Spleen (tissue), 11 donors: ENCODE measurements at regions not wholly inside any gene's neighbourhood (a gene's known extent, or its start where the extent isn't known, plus 50 kb on each side); places are given as distances from the start of the nearest gene placed in this dataset.

Experiments
- DNase-seq: peaks from one replicate; pipeline ENCODE4 v3.0.0-alpha.2; 2020
- H3K27ac ChIP-seq, 8 donors: fragments of 200-600 bp; sonication (generic) in 7 of 8; 1 replicate in 4 of 8; 2 replicates in 4 of 8; pipeline versions ENCODE4 v1.5.0 to v1.8.0; 2016 to 2021; ENCODE audit warnings: inconsistent platforms in 4 of 8, mild to moderate bottlenecking in 4 of 8, moderate library complexity in 1 of 8
- H3K27me3 ChIP-seq, 7 donors: fragments of 200-600 bp; sonication (generic) in 6 of 7; replicated peaks in 1 of 7; 1 replicate in 4 of 7; 2 replicates in 3 of 7; pipeline versions ENCODE4 v1.5.0 to v1.8.0; 2016 to 2021; ENCODE audit warnings: inconsistent platforms in 3 of 7, mild to moderate bottlenecking in 1 of 7
- H3K36me3 ChIP-seq, 6 donors: fragments of 200-600 bp; sonication (generic) in 5 of 6; 1 replicate in 4 of 6; 2 replicates in 2 of 6; pipeline versions ENCODE4 v1.5.0 to v1.8.0; 2016 to 2021; ENCODE audit warnings: inconsistent platforms in 2 of 6
- H3K4me1 ChIP-seq, 6 donors: fragments of 200-600 bp; sonication (generic) in 5 of 6; 1 replicate in 3 of 6; 2 replicates in 3 of 6; pipeline versions ENCODE4 v1.5.0 to v1.8.0; 2016 to 2021; ENCODE audit warnings: inconsistent platforms in 3 of 6
- H3K4me3 ChIP-seq, 8 donors: fragments of 200-600 bp; sonication (generic) in 7 of 8; 1 replicate in 4 of 8; 2 replicates in 4 of 8; pipeline versions ENCODE4 v1.5.0 to v1.8.0; 2016 to 2021; ENCODE audit warnings: inconsistent platforms in 4 of 8, mild to moderate bottlenecking in 4 of 8, moderate library complexity in 2 of 8
- H3K9me3 ChIP-seq, 8 donors: fragments of 200-600 bp; sonication (generic) in 7 of 8; 1 replicate in 4 of 8; 2 replicates in 4 of 8; pipeline versions ENCODE4 v1.5.0 to v1.8.0; 2016 to 2021; ENCODE audit warnings: inconsistent platforms in 4 of 8
- POLR2A ChIP-seq, 3 donors: fragments of 450-650 bp; IDR thresholded peaks; one replicate each; pipeline ENCODE4 v1.5.1; 2017; ENCODE audit warnings: antibody characterized with exemption in 3 of 3, mild to moderate bottlenecking in 1 of 3
- POLR2AphosphoS5 ChIP-seq, 3 donors: sonication (generic); formaldehyde crosslinking; IDR thresholded peaks; one replicate each; pipeline ENCODE4 v1.5.1; 2017; ENCODE audit warnings: antibody characterized with exemption in 3 of 3
- WGBS, 5 donors: extraction: QIAGEN DNeasy Blood & Tissue Kit in 3 of 5; methylation state at CpG; one replicate each; pipeline versions ENCODE4 v1.1.5 to v1.1.7; 2013 to 2018; 5-methylcytosine and 5-hydroxymethylcytosine counted together
- intact Hi-C: fragments of 100-400 bp; cut with DNase I; formaldehyde crosslinking; loops from one replicate; pipeline ENCODE4 v1.15.0; 2023; ENCODE audit warnings: low total_unique reads
- TF ChIP-seq, protein P1 (sequence below), 11 experiments: fragments of 200-600 bp in 7 of 11; fragments of 450-650 bp in 4 of 11; sonication (generic) in 4 of 11; IDR thresholded peaks in 8 of 11; conservative IDR thresholded peaks in 3 of 11; 1 replicate in 7 of 11; 2 replicates in 4 of 11; pipeline versions ENCODE4 v1.4.0 to v1.8.0; 2016 to 2021; ENCODE audit warnings: antibody characterized with exemption in 11 of 11, inconsistent platforms in 4 of 11, mild to moderate bottlenecking in 1 of 11
- donor health status: healthy with polysubstance abuse.
- donor health status: DM: no; HTN: no; CAD: no; lungs with moderate emphysema.
- donor health status: DM: no; HTN: no; CAD: no.
- donor health status: Bipolar disorder and iron deficiency.
- donor health status: healthy.
- donor health status: DM: no; HTN: no; CAD: no.
- donor health status: DM: yes; HTN: yes; CAD: no.

DNA sequence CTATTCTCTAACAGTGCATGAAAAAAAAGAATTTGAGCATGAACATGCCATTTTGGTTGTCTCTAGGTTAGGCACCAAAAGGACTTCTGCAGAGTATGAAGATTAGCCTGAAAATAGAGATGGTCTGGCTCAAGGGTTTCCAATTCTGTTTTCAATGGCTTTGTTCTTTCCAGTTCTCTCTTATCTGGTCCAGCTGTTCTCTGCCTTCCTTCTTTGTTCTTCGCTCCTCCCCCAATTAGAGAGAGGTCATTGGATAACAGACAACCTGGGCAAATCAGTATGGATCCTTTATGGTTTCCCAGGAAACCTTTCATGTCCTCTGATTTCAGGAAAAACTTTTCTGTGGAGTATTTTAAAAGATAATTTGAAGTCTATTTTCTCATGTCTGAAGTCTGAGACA, 623.4 kb downstream of the PCDH17 start:
- no peak for DNase-seq
- intact Hi-C loops: no loop called here
- Histone ChIP-seq H3K36me3 (no peaks in the 10 kb centered on the region), H3K4me1 (no peaks in the 10 kb centered on the region), H3K4me3 (no peak overlapping the region), H3K27ac (no peak overlapping the region), H3K27me3 (no peaks in the 10 kb centered on the region), H3K9me3 (peaks cover 0 to 18% (median 5%) of the 10 kb centered on the region in 8 donors)
- TF ChIP-seq POLR2A (IDR thresholded peaks at IDR 0.05) (no peak), POLR2AphosphoS5 (IDR thresholded peaks at IDR 0.05) (no peak)
- TF ChIP-seq, protein P1, sequence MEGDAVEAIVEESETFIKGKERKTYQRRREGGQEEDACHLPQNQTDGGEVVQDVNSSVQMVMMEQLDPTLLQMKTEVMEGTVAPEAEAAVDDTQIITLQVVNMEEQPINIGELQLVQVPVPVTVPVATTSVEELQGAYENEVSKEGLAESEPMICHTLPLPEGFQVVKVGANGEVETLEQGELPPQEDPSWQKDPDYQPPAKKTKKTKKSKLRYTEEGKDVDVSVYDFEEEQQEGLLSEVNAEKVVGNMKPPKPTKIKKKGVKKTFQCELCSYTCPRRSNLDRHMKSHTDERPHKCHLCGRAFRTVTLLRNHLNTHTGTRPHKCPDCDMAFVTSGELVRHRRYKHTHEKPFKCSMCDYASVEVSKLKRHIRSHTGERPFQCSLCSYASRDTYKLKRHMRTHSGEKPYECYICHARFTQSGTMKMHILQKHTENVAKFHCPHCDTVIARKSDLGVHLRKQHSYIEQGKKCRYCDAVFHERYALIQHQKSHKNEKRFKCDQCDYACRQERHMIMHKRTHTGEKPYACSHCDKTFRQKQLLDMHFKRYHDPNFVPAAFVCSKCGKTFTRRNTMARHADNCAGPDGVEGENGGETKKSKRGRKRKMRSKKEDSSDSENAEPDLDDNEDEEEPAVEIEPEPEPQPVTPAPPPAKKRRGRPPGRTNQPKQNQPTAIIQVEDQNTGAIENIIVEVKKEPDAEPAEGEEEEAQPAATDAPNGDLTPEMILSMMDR (IDR thresholded peaks at IDR 0.05 in 8 of 11, conservative IDR thresholded peaks at IDR 0.05 in 3 of 11): no peak
- 64 to 90% (median 76%) methylated on average over 1 of the region's 1 CpG for WGBS, 5 donors

GRCh38 chr13:58266271-58266670, 634.7 kb downstream of the PCDH17 start:
- TF ChIP-seq POLR2AphosphoS5 (IDR thresholded peaks at IDR 0.05): no peak
- no peak for TF ChIP-seq POLR2A (IDR thresholded peaks at IDR 0.05)
- TF ChIP-seq, protein P1 (IDR thresholded peaks at IDR 0.05 in 8 of 11, conservative IDR thresholded peaks at IDR 0.05 in 3 of 11): no peak
- Histone ChIP-seq H3K27ac (no peak overlapping the region), H3K9me3 (no peaks in the 10 kb centered on the region), H3K36me3 (no peaks in the 10 kb centered on the region), H3K27me3 (no peaks in the 10 kb centered on the region), H3K4me1 (no peaks in the 10 kb centered on the region), H3K4me3 (no peak overlapping the region)
- DNase-seq: no peak
- intact Hi-C loops: no loop called here
- 67 to 94% (median 78%) methylated on average over 1 of the region's 1 CpG for WGBS, 5 donors

GRCh38 chr13:58298556-58299135, 667.1 kb downstream of the PCDH17 start:
- no peak for DNase-seq
- 77 to 90% (median 87%) methylated on average over 4 of the region's 4 CpGs for WGBS, 5 donors
- no peaks in the 10 kb centered on the region for H3K27me3 ChIP-seq

GRCh38 chr13:58300224-58300623, 668.7 kb downstream of the PCDH17 start:
- intact Hi-C loops: no loop called here
- no peaks in the 10 kb centered on the region for H3K36me3 ChIP-seq
- no peak overlapping the region for H3K4me3 ChIP-seq

More at GRCh38 chr13:58298556-58299135, 667.1 kb downstream of the PCDH17 start:
- H3K4me3 ChIP-seq: no peak overlapping the region
- intact Hi-C loops: no loop called here
- TF ChIP-seq, protein P1 (IDR thresholded peaks at IDR 0.05 in 8 of 11, conservative IDR thresholded peaks at IDR 0.05 in 3 of 11): no peak
- TF ChIP-seq POLR2AphosphoS5 (IDR thresholded peaks at IDR 0.05) (no peak), POLR2A (IDR thresholded peaks at IDR 0.05) (no peak)
- no peaks in the 10 kb centered on the region for H3K4me1 ChIP-seq
- H3K27ac ChIP-seq: no peak overlapping the region
- H3K9me3 ChIP-seq: peaks cover 0 to 9% (median 2%) of the 10 kb centered on the region in 8 donors
- H3K36me3 ChIP-seq: no peaks in the 10 kb centered on the region

More at GRCh38 chr13:58300224-58300623, 668.7 kb downstream of the PCDH17 start:
- H3K4me1 ChIP-seq: no peaks in the 10 kb centered on the region
- TF ChIP-seq POLR2A (IDR thresholded peaks at IDR 0.05) (no peak), POLR2AphosphoS5 (IDR thresholded peaks at IDR 0.05) (no peak)
- TF ChIP-seq, protein P1 (IDR thresholded peaks at IDR 0.05 in 8 of 11, conservative IDR thresholded peaks at IDR 0.05 in 3 of 11): no peak
- no peaks in the 10 kb centered on the region for H3K27me3 ChIP-seq
- no peak for DNase-seq
- H3K27ac ChIP-seq: no peak overlapping the region
- peaks cover 0 to 10% (median 3%) of the 10 kb centered on the region in 8 donors for H3K9me3 ChIP-seq
